DND-41 (cell line): ENCODE measurements at regions not wholly inside any gene's neighbourhood (a gene's known extent, or its start where the extent isn't known, plus 50 kb on each side); places are given as distances from the start of the nearest gene placed in this dataset.

Experiments
- CTCF ChIP-seq: IDR thresholded peaks from 2 replicates; pipeline ENCODE4 v1.5.1; 2012; ENCODE audit warnings: borderline replicate concordance, low read length, moderate library complexity, mild to moderate bottlenecking; ENCODE audit not compliant: poor library complexity, severe bottlenecking; ENCODE audit errors: extremely low read depth
- EZH2 ChIP-seq: IDR thresholded peaks from 3 replicates; pipeline ENCODE4 v1.6.1; 2012; ENCODE audit warnings: borderline replicate concordance, low read depth, mild to moderate bottlenecking, moderate library complexity, low read length, inconsistent platforms; ENCODE audit not compliant: severe bottlenecking

DNA sequence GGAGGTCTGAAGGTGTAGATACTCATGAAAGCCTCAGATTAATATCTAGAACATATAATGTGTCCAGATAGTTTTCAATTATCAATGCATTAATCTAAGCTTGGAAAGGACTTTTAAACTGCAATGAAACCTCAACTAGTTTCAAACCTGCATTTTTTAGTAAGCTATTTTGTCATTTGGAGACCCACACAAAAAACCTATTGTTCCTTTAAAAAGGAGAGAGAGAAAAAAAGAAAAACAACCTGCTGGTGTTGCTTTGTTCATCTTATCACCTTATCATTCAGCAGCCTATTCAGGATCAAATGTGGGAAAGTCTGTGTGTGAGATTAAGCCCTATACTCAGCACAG is 215.7 kb upstream of the PLEKHG7 start:
- TF ChIP-seq CTCF, result no peak
- TF ChIP-seq EZH2, result no peak
